AG09309 (cell line): ENCODE measurements at regions not wholly inside any gene's neighbourhood (a gene's known extent, or its start where the extent isn't known, plus 50 kb on each side); places are given as distances from the start of the nearest gene placed in this dataset.
"Not testable (repeated sequence)": the region's sequence is repeated elsewhere in the genome, so short reads cannot be mapped to it uniquely, and the experiment has no call there.

Experiments used
- DNase-seq: peaks from one replicate; pipeline ENCODE4 v3.0.0-alpha.2; 2010; ENCODE audit warnings: low read depth
- H3K4me3 ChIP-seq: 2 replicates; pipeline ENCODE4 v1.5.1; 2011; ENCODE audit warnings: mild to moderate bottlenecking, low read depth, low read length, moderate library complexity; ENCODE audit not compliant: control insufficient read depth
- CTCF ChIP-seq: IDR thresholded peaks from 2 replicates; pipeline ENCODE4 v1.5.1; 2011; ENCODE audit warnings: mild to moderate bottlenecking, low read depth, low read length, inconsistent platforms; ENCODE audit not compliant: insufficient read depth, control insufficient read depth; ENCODE audit errors: missing control alignments

- H3K4me3 ChIP-seq, result no peak overlapping the region
- no peak for TF ChIP-seq CTCF
- no peak for DNase-seq
Measured at GRCh38 chr4:112732142-112732541, 95.2 kb downstream of the LARP7 start.

- no peak for TF ChIP-seq CTCF
- DNase-seq, result no peak
- no peak overlapping the region for H3K4me3 ChIP-seq
Measured at GRCh38 chr4:112735474-112735951, 98.6 kb downstream of the LARP7 start.

GRCh38 chr4:112736718-112737135 lies 99.8 kb downstream of the LARP7 start:
- no peak for DNase-seq
- H3K4me3 ChIP-seq, result no peak overlapping the region

GRCh38 chr4:112739442-112739841 lies 102.5 kb downstream of the LARP7 start:
- no peak for TF ChIP-seq CTCF
- DNase-seq, result no peak
- no peak overlapping the region for H3K4me3 ChIP-seq

More at GRCh38 chr4:112736718-112737135, 99.8 kb downstream of the LARP7 start:
- TF ChIP-seq CTCF, result no peak

- no peak for DNase-seq
- no peak for TF ChIP-seq CTCF
- H3K4me3 ChIP-seq, result no peak overlapping the region
Measured at GRCh38 chr4:112747036-112747435, 110.1 kb downstream of the LARP7 start.

- TF ChIP-seq CTCF, result no peak
- no peak overlapping the region for H3K4me3 ChIP-seq
- no peak for DNase-seq
Measured at GRCh38 chr4:112748352-112748878, 111.5 kb downstream of the LARP7 start.

GRCh38 chr4:112750749-112751148 lies 113.8 kb downstream of the LARP7 start:
- not testable (repeated sequence) for H3K4me3 ChIP-seq, DNase-seq
